WTC11 (cell line): ENCODE measurements at regions not wholly inside any gene's neighbourhood (a gene's known extent, or its start where the extent isn't known, plus 50 kb on each side); places are given as distances from the start of the nearest gene placed in this dataset.

ENCODE experiments used
- ATAC-seq: fragments of 200-7000 bp; cut with Tn5 transposase; 2 replicates; pipeline ENCODE4 v1.10.0; 2021; ENCODE audit warnings: mild to moderate bottlenecking, moderate library complexity
- CTCF ChIA-PET: fragments of 300-600 bp; sonication (Branson Sonifier 250); formaldehyde crosslinking; loops from one replicate; lab custom pipeline; 2021; ENCODE audit warnings: antibody characterized with exemption; lab: Charles Lee
- POLR2A ChIA-PET: fragments of 350-600 bp; sonication (Branson Sonifier 250); formaldehyde crosslinking; loops from one replicate; lab custom pipeline; 2021; ENCODE audit warnings: antibody characterized with exemption; lab: Charles Lee
- DNase-seq: peaks from one replicate; pipeline ENCODE4 v3.0.0; 2021; ENCODE audit warnings: low spot score
- H3K27ac Mint-ChIP-seq: 2 replicates; pipeline ENCODE4 v1.8.0; 2021; ENCODE audit warnings: mixed read lengths
- H3K27me3 Mint-ChIP-seq: 2 replicates; pipeline ENCODE4 v1.8.0; 2021; ENCODE audit warnings: low read depth, mild to moderate bottlenecking, moderate library complexity, mixed read lengths
- H3K36me3 Mint-ChIP-seq: 2 replicates; pipeline ENCODE4 v1.8.0; 2021; ENCODE audit warnings: mixed read lengths
- H3K4me1 Mint-ChIP-seq: 2 replicates; pipeline ENCODE4 v1.8.0; 2022; ENCODE audit warnings: mixed read lengths
- H3K4me3 Mint-ChIP-seq: 2 replicates; pipeline ENCODE4 v1.8.0; 2021; ENCODE audit warnings: mild to moderate bottlenecking, moderate library complexity, mixed read lengths
- H3K9me3 Mint-ChIP-seq: 2 replicates; pipeline ENCODE4 v1.8.0; 2021; ENCODE audit warnings: mixed read lengths
- ATF1 ChIP-seq: sonication (generic); formaldehyde crosslinking; IDR thresholded peaks from 2 replicates; pipeline ENCODE4 v1.8.1; 2023; ENCODE audit warnings: mild to moderate bottlenecking, moderate library complexity, missing genetic modification reagents
- CREM ChIP-seq: sonication (generic); formaldehyde crosslinking; IDR thresholded peaks from 2 replicates; pipeline ENCODE4 v1.8.1; 2022; ENCODE audit warnings: mild to moderate bottlenecking, missing genetic modification reagents, moderate library complexity
- ETV6 ChIP-seq: sonication (generic); formaldehyde crosslinking; IDR thresholded peaks from 2 replicates; pipeline ENCODE4 v1.8.1; 2022; ENCODE audit warnings: mild to moderate bottlenecking, missing genetic modification reagents
- FOXP1 ChIP-seq: sonication (generic); formaldehyde crosslinking; IDR thresholded peaks from 2 replicates; pipeline ENCODE4 v1.8.0; 2022; ENCODE audit warnings: missing genetic modification reagents, mild to moderate bottlenecking, moderate library complexity, borderline replicate concordance
- MXD4 ChIP-seq: fragments of 250-450 bp; sonication (Bioruptor Pico); IDR thresholded peaks from 2 replicates; pipeline ENCODE4 v1.8.0; 2021; ENCODE audit warnings: mild to moderate bottlenecking, moderate library complexity, borderline replicate concordance
- MYBL2 ChIP-seq: sonication (generic); formaldehyde crosslinking; IDR thresholded peaks from 2 replicates; pipeline ENCODE4 v1.8.1; 2023; ENCODE audit warnings: mild to moderate bottlenecking, moderate library complexity, missing genetic modification reagents
- SMAD3 ChIP-seq: sonication (generic); formaldehyde crosslinking; IDR thresholded peaks from 2 replicates; pipeline ENCODE4 v1.8.0; 2022; ENCODE audit warnings: missing genetic modification reagents, mild to moderate bottlenecking, borderline replicate concordance
- TEAD1 ChIP-seq: sonication (generic); formaldehyde crosslinking; IDR thresholded peaks from 2 replicates; pipeline ENCODE4 v1.8.0; 2022; ENCODE audit warnings: mild to moderate bottlenecking, missing genetic modification reagents
- TF ChIP-seq, protein P1 (sequence below): sonication (generic); formaldehyde crosslinking; IDR thresholded peaks from 2 replicates; pipeline ENCODE4 v1.8.1; 2022; ENCODE audit warnings: low read depth, missing genetic modification reagents, borderline replicate concordance
- TF ChIP-seq, protein P2 (sequence below): sonication (generic); formaldehyde crosslinking; IDR thresholded peaks from 2 replicates; pipeline ENCODE4 v1.8.0; 2023; ENCODE audit warnings: missing genetic modification reagents
- TF ChIP-seq, protein P3 (sequence below): sonication (generic); formaldehyde crosslinking; IDR thresholded peaks from 2 replicates; pipeline ENCODE4 v1.8.1; 2022; ENCODE audit warnings: mild to moderate bottlenecking, missing genetic modification reagents, moderate library complexity, borderline replicate concordance
- TF ChIP-seq, protein P4 (sequence below): fragments of 250-450 bp; sonication (Bioruptor Pico); IDR thresholded peaks from 2 replicates; pipeline ENCODE4 v1.9.0; 2021; ENCODE audit warnings: mild to moderate bottlenecking
- TF ChIP-seq, protein P5 (sequence below): fragments of 250-450 bp; sonication (Bioruptor Pico); conservative IDR thresholded peaks from 2 replicates; pipeline ENCODE4 v1.9.0; 2021; ENCODE audit warnings: mild to moderate bottlenecking
- TF ChIP-seq, protein P6 (sequence below): sonication (generic); formaldehyde crosslinking; IDR thresholded peaks from 2 replicates; pipeline ENCODE4 v1.8.1; 2022; ENCODE audit warnings: missing genetic modification reagents, borderline replicate concordance
- TF ChIP-seq, protein P7 (sequence below): sonication (generic); formaldehyde crosslinking; IDR thresholded peaks from 2 replicates; pipeline ENCODE4 v1.8.1; 2022; ENCODE audit warnings: low read depth, mild to moderate bottlenecking, moderate library complexity, missing genetic modification reagents, borderline replicate concordance

DNA sequence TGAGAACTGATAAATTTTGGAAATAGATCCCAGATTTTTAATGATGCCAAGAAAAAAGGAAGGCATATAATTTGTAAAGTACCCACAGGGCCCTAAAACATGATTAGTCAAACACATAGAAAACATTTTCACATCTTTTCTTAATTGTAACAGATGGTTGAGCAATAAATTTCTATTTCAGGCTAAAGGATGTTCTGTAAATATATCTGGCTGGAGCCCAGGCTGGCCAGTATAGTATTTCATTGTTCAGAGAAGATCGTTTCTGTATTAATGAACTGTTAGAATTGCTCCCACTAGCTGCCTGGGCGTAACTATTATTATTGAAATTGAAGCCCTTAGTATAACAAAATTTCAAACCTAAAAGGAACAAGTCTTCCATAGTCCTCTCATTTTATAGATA lies 105.3 kb upstream of the SMC2 start:
- ATAC-seq (no peak), DNase-seq (no peak)
- H3K27me3 Mint-ChIP-seq = no peaks in the 10 kb centered on the region
- H3K9me3 Mint-ChIP-seq = no peaks in the 10 kb centered on the region
- no peak for TF ChIP-seq ATF1
- TF ChIP-seq FOXP1 (CRISPR knock-in tag) = no peak
- no peak for TF ChIP-seq MXD4 (CRISPR knock-in tag)
- TF ChIP-seq, protein P1, sequence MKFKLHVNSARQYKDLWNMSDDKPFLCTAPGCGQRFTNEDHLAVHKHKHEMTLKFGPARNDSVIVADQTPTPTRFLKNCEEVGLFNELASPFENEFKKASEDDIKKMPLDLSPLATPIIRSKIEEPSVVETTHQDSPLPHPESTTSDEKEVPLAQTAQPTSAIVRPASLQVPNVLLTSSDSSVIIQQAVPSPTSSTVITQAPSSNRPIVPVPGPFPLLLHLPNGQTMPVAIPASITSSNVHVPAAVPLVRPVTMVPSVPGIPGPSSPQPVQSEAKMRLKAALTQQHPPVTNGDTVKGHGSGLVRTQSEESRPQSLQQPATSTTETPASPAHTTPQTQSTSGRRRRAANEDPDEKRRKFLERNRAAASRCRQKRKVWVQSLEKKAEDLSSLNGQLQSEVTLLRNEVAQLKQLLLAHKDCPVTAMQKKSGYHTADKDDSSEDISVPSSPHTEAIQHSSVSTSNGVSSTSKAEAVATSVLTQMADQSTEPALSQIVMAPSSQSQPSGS (CRISPR knock-in tag) = no peak
- TF ChIP-seq, protein P2, sequence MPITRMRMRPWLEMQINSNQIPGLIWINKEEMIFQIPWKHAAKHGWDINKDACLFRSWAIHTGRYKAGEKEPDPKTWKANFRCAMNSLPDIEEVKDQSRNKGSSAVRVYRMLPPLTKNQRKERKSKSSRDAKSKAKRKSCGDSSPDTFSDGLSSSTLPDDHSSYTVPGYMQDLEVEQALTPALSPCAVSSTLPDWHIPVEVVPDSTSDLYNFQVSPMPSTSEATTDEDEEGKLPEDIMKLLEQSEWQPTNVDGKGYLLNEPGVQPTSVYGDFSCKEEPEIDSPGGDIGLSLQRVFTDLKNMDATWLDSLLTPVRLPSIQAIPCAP (CRISPR knock-in tag) = no peak
- TF ChIP-seq TEAD1 = no peak
- TF ChIP-seq, protein P3, sequence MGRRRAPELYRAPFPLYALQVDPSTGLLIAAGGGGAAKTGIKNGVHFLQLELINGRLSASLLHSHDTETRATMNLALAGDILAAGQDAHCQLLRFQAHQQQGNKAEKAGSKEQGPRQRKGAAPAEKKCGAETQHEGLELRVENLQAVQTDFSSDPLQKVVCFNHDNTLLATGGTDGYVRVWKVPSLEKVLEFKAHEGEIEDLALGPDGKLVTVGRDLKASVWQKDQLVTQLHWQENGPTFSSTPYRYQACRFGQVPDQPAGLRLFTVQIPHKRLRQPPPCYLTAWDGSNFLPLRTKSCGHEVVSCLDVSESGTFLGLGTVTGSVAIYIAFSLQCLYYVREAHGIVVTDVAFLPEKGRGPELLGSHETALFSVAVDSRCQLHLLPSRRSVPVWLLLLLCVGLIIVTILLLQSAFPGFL (CRISPR knock-in tag) = no peak
- TF ChIP-seq CREM (CRISPR knock-in tag) = no peak
- TF ChIP-seq, protein P4, sequence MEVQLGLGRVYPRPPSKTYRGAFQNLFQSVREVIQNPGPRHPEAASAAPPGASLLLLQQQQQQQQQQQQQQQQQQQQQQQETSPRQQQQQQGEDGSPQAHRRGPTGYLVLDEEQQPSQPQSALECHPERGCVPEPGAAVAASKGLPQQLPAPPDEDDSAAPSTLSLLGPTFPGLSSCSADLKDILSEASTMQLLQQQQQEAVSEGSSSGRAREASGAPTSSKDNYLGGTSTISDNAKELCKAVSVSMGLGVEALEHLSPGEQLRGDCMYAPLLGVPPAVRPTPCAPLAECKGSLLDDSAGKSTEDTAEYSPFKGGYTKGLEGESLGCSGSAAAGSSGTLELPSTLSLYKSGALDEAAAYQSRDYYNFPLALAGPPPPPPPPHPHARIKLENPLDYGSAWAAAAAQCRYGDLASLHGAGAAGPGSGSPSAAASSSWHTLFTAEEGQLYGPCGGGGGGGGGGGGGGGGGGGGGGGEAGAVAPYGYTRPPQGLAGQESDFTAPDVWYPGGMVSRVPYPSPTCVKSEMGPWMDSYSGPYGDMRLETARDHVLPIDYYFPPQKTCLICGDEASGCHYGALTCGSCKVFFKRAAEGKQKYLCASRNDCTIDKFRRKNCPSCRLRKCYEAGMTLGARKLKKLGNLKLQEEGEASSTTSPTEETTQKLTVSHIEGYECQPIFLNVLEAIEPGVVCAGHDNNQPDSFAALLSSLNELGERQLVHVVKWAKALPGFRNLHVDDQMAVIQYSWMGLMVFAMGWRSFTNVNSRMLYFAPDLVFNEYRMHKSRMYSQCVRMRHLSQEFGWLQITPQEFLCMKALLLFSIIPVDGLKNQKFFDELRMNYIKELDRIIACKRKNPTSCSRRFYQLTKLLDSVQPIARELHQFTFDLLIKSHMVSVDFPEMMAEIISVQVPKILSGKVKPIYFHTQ (CRISPR knock-in tag) = no peak
- TF ChIP-seq, protein P5, sequence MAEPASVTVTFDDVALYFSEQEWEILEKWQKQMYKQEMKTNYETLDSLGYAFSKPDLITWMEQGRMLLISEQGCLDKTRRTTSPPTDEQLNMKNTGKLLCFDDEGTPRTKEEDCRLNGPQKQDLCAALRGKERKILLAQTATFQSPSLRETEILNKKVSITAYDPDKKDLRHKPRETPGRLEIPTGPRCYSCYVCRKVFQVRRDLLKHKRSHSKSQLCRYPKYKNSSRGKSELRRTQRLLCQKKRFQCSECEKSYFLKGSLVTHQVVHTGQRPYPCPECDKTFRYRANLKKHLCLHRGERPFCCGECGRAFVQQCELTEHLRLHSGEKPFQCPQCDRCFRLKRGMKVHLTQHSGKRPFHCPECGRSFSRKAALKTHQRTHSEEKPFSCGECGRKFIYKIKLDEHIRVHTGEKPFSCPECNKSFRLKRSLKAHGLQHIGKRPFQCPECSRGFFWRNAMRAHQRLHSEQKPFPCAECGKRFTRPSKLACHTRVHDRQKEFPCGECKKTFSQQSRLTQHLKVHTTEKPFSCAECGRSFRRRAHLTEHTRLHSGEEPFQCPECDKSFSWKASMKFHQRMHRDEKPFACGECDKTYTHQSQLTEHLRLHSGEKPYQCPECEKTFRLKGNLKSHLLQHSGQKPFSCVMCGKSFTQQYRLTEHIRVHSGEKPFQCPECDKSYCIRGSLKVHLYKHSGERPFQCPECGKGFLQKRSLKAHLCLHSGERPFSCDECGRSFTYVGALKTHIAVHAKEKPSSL = no peak
- no peak for TF ChIP-seq ETV6 (CRISPR knock-in tag)
- peaks cover 22% of the 10 kb centered on the region for H3K4me1 Mint-ChIP-seq
- H3K36me3 Mint-ChIP-seq = no peaks in the 10 kb centered on the region
- CTCF ChIA-PET = no interaction called here
- H3K4me3 Mint-ChIP-seq = no peak overlapping the region
- POLR2A ChIA-PET = no interaction called here
- no peak overlapping the region for H3K27ac Mint-ChIP-seq

DNA sequence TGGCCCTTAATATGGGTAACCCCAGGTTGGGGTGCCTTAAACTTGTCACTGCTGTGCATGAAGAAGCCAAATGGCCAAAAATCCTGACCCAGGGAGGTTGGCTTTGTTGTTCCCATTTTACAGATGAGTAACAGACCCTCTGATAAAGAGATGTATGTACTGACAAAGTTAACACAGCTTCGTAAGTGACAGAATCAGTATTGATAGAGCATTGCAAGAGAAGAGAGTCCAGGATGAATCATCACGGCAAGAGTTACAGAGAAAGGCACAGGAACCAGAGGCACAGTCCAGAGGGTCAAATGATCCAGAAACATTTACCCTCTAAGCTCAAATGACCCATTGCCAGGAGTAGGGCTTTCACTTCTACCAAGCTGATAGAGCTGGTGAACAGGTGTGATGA lies 103.8 kb upstream of the SMC2 start:
- H3K27me3 Mint-ChIP-seq = no peaks in the 10 kb centered on the region
- DNase-seq = no peak
- H3K4me3 Mint-ChIP-seq = no peak overlapping the region
- no peaks in the 10 kb centered on the region for H3K9me3 Mint-ChIP-seq
- no peaks in the 10 kb centered on the region for H3K36me3 Mint-ChIP-seq
- H3K27ac Mint-ChIP-seq = 0 out of 2 replicates have a peak overlapping the region, but pooled peaks have one; percentile 9
- peaks cover 22% of the 10 kb centered on the region for H3K4me1 Mint-ChIP-seq
- CTCF ChIA-PET = no interaction called here
- ATAC-seq = no peak
- POLR2A ChIA-PET = no interaction called here
- TF ChIP-seq, protein P4 (CRISPR knock-in tag) = no peak
- no peak for TF ChIP-seq MYBL2 (CRISPR knock-in tag)
- TF ChIP-seq SMAD3 = no peak
- TF ChIP-seq, protein P6, sequence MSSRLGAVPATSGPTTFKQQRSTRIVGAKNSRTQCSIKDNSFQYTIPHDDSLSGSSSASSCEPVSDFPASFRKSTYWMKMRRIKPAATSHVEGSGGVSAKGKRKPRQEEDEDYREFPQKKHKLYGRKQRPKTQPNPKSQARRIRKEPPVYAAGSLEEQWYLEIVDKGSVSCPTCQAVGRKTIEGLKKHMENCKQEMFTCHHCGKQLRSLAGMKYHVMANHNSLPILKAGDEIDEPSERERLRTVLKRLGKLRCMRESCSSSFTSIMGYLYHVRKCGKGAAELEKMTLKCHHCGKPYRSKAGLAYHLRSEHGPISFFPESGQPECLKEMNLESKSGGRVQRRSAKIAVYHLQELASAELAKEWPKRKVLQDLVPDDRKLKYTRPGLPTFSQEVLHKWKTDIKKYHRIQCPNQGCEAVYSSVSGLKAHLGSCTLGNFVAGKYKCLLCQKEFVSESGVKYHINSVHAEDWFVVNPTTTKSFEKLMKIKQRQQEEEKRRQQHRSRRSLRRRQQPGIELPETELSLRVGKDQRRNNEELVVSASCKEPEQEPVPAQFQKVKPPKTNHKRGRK (CRISPR knock-in tag) = no peak
- TF ChIP-seq, protein P7, sequence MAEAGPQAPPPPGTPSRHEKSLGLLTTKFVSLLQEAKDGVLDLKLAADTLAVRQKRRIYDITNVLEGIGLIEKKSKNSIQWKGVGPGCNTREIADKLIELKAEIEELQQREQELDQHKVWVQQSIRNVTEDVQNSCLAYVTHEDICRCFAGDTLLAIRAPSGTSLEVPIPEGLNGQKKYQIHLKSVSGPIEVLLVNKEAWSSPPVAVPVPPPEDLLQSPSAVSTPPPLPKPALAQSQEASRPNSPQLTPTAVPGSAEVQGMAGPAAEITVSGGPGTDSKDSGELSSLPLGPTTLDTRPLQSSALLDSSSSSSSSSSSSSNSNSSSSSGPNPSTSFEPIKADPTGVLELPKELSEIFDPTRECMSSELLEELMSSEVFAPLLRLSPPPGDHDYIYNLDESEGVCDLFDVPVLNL = no peak
